Thyroid gland (tissue), 4 donors: ENCODE measurements at regions not wholly inside any gene's neighbourhood (a gene's known extent, or its start where the extent isn't known, plus 50 kb on each side); places are given as distances from the start of the nearest gene placed in this dataset.

Source experiments
- DNase-seq, 2 donors: peaks; one replicate each; pipeline ENCODE4 v3.0.0-alpha.2; 2019
- H3K27ac ChIP-seq, 3 donors: fragments of 200-600 bp; sonication (generic); 1 replicate in 2 of 3; 2 replicates in 1 of 3; pipeline ENCODE4 v1.5.1; 2016 to 2019; ENCODE audit warnings: mild to moderate bottlenecking in 1 of 3, moderate library complexity in 1 of 3
- H3K27me3 ChIP-seq: fragments of 200-600 bp; sonication (generic); one replicate; pipeline ENCODE4 v1.5.1; 2019
- H3K36me3 ChIP-seq, 2 donors: fragments of 200-600 bp; sonication (generic); one replicate each; pipeline ENCODE4 v1.5.1; 2016 to 2019
- H3K4me1 ChIP-seq, 2 donors: fragments of 200-600 bp; sonication (generic); one replicate each; pipeline ENCODE4 v1.5.1; 2017 to 2019
- H3K4me3 ChIP-seq, 3 donors: fragments of 200-600 bp; sonication (generic); replicated peaks in 1 of 3; 1 replicate in 2 of 3; 2 replicates in 1 of 3; pipeline ENCODE4 v1.5.1; 2016; ENCODE audit warnings: mild to moderate bottlenecking in 1 of 3
- H3K9me3 ChIP-seq: fragments of 200-600 bp; sonication (generic); one replicate; pipeline ENCODE4 v1.5.1; 2017
- POLR2A ChIP-seq, 2 donors: fragments of 450-650 bp; IDR thresholded peaks; one replicate each; pipeline ENCODE4 v1.6.1; 2017; ENCODE audit warnings: antibody characterized with exemption in 2 of 2, mild to moderate bottlenecking in 2 of 2, moderate library complexity in 1 of 2
- WGBS, 2 donors: methylation state at CpG; one replicate each; pipeline ENCODE4 v1.1.5; 2017; 5-methylcytosine and 5-hydroxymethylcytosine counted together
- intact Hi-C: fragments of 100-400 bp; cut with DNase I; formaldehyde crosslinking; loops from one replicate; pipeline ENCODE4 v1.15.1; 2023
- TF ChIP-seq, protein P1 (sequence below), 6 experiments: fragments of 200-600 bp in 3 of 6; fragments of 450-650 bp in 3 of 6; sonication (generic) in 3 of 6; IDR thresholded peaks; one replicate each; pipeline ENCODE4 v1.5.1; 2016 to 2019; ENCODE audit warnings: antibody characterized with exemption in 6 of 6, mild to moderate bottlenecking in 2 of 6, inconsistent platforms in 1 of 6, moderate library complexity in 1 of 6

DNA sequence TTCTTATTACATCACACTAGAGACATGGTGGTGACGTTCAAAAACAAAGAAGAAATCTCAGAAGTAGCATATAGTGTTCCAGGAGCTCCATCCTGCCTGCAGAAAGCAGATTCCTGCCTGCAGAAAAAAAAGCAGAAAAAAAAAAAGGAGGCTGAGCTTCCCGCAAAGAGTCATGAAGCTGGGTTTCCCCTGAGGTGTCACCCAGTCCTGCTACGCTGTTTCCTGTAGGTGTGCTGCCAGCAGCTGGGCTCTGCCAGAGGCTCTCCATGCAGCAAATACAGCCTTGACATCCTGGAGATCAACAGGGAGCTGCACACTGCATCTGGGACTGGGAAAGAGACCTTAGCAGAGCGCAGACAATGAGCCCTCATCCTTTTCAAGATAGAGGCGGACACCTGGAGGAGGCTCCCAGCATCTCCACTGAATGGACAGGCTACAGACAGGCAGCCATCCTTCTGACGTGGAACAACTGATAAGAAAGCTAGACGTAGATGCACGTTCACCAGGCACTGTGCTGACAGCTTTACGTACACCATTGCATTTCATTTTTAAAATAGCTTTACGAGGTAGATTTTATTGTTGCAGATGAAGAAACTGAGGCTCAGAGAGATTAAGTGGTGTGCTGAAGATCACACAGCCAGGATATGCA, 350.9 kb downstream of the FOXO1 start:
- Histone ChIP-seq H3K9me3 (no peaks in the 10 kb centered on the region), H3K36me3 (no peaks in the 10 kb centered on the region), H3K27ac (no peak overlapping the region), H3K4me1 (peaks cover 0 to 5% of the 10 kb centered on the region in 2 donors), H3K4me3 (no peak overlapping the region), H3K27me3 (no peaks in the 10 kb centered on the region)
- peak; percentile 8 to 9 for DNase-seq
- 81 to 89% methylated on average over 10 of the region's 10 CpGs for WGBS, 2 donors
- intact Hi-C loops = no loop called here
- TF ChIP-seq POLR2A (IDR thresholded peaks at IDR 0.05) = no peak
- TF ChIP-seq, protein P1, sequence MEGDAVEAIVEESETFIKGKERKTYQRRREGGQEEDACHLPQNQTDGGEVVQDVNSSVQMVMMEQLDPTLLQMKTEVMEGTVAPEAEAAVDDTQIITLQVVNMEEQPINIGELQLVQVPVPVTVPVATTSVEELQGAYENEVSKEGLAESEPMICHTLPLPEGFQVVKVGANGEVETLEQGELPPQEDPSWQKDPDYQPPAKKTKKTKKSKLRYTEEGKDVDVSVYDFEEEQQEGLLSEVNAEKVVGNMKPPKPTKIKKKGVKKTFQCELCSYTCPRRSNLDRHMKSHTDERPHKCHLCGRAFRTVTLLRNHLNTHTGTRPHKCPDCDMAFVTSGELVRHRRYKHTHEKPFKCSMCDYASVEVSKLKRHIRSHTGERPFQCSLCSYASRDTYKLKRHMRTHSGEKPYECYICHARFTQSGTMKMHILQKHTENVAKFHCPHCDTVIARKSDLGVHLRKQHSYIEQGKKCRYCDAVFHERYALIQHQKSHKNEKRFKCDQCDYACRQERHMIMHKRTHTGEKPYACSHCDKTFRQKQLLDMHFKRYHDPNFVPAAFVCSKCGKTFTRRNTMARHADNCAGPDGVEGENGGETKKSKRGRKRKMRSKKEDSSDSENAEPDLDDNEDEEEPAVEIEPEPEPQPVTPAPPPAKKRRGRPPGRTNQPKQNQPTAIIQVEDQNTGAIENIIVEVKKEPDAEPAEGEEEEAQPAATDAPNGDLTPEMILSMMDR (IDR thresholded peaks at IDR 0.05) = no peak

DNA sequence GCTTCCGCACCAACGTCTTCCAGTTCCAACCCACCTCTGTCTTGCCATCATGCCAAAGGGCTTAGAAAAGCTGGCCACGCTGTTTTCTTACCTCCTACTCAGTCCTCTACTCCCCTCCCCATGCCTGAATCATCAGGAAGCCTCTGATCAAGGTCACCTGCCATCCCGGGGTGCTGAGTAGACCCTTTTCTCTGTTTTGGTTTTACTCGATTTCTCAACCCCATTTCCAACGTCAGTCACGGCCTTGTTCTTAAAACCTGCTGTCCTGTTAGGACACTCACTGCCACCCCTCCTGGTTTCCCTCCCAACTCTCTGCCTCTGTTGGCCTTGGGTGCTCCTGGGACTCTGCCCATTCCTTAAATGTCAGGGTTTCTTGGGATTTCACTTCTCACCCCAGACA, 350.1 kb downstream of the FOXO1 start:
- no peak overlapping the region for H3K27ac ChIP-seq
- DNase-seq = no peak
- H3K36me3 ChIP-seq = no peaks in the 10 kb centered on the region
- no peak for TF ChIP-seq POLR2A (IDR thresholded peaks at IDR 0.05)
- TF ChIP-seq, protein P1 (IDR thresholded peaks at IDR 0.05) = no peak
- no peaks in the 10 kb centered on the region for H3K27me3 ChIP-seq
- 90 to 95% methylated on average over 7 of the region's 7 CpGs for WGBS, 2 donors
- peaks cover 0 to 5% of the 10 kb centered on the region in 2 donors for H3K4me1 ChIP-seq
- H3K9me3 ChIP-seq = no peaks in the 10 kb centered on the region
- no peak overlapping the region for H3K4me3 ChIP-seq
- intact Hi-C loops = no loop called here

DNA sequence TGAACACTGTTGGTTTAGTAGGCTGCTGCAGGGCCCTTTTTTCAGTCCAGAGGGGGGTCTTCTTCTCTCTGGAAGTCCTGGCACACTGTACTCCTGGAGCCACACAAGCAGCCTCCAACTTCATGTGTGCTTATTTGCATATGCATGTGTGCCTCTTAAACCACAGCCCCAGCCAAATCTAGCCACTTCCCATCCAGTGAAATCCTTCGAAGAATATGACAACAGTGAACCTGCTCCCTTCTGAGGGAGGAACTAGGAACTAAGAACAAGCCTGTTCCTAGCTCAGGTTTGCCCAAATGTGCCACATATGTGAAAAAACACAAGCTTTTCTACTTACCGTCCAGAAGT, 348.5 kb downstream of the FOXO1 start:
- TF ChIP-seq, protein P1 (IDR thresholded peaks at IDR 0.05) = no peak
- TF ChIP-seq POLR2A (IDR thresholded peaks at IDR 0.05) = no peak
- Histone ChIP-seq H3K27me3 (no peaks in the 10 kb centered on the region), H3K27ac (no peak overlapping the region), H3K36me3 (no peaks in the 10 kb centered on the region), H3K4me3 (no peak overlapping the region), H3K9me3 (no peaks in the 10 kb centered on the region), H3K4me1 (peaks cover 0 to 5% of the 10 kb centered on the region in 2 donors)
- intact Hi-C loops = no loop called here
- 73 to 87% methylated on average over 2 of the region's 2 CpGs for WGBS, 2 donors
- no peak for DNase-seq

DNA sequence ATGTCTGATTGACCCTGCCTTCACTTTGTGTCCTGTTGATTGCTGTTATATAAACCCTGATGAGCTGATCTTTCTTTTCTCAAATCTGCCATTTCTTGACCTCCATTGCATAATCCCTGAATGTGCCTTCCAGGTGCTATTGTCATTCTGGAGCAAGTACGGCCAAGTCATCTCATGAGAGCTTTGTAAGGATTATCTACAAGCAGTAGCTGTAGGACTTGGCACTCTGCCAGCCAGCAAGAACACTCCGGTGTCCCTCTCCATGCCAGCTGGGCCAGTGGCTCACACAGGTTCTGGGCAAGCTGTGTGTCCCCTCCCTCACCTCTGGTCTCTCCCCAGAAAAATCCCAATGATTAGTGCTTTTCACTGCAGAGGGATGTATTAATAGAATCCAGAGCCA, 348.1 kb downstream of the FOXO1 start:
- 35 to 53% methylated on average over 2 of the region's 2 CpGs for whole genome bisulfite sequencing, 2 donors
- no peaks in the 10 kb centered on the region for H3K36me3 ChIP-seq
- H3K4me3 ChIP-seq = no peak overlapping the region
- H3K4me1 ChIP-seq = peaks cover 0 to 5% of the 10 kb centered on the region in 2 donors
- H3K27me3 ChIP-seq = no peaks in the 10 kb centered on the region
- DNase-seq = peak; percentile 80 to 81
- no peak overlapping the region for H3K27ac ChIP-seq
- no peaks in the 10 kb centered on the region for H3K9me3 ChIP-seq
- no peak for TF ChIP-seq POLR2A (IDR thresholded peaks at IDR 0.05)
- intact Hi-C loops = no loop called here

DNA sequence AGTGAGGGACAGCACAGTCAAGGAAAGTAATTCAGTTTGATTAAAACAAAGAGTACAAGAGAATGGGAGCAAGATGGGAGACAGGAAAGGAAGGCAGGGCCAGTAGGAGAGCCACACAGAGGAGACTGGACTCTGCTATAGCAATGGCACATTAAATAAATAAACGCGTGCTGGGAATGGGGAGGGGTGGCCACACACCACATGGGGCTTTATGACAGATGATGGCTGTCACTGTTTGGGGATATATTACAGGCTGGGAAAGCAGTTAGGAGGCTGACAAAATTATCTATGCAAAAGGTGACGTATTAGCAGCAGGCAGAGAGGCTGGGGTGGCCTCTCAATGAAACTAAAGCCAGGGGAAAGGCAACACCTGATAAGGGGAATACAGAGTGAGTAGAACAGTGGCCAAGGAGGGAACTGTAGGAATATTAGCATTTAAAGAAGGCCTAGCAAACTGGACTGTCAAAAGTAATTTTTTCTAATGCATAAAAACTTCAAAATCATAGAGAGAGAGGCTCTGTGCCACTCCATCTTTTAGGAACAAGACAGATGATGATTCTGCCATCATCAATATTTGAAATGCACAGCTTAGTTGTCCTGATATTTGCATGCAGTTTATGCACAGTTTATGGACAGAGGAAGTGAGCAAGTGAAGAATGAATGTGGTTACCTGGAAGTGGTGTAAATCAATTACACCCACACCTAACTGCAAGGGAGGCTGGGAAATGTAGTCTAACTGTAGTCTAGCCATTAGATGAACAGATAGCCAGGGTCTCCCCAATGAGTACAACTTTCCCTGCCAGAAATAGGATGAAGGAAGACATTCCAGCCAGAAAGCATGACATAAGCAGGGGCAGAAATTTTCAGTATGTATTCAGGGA, 346.5 kb downstream of the FOXO1 start:
- Histone ChIP-seq H3K4me1 (peaks cover 0 to 5% of the 10 kb centered on the region in 2 donors), H3K36me3 (no peaks in the 10 kb centered on the region), H3K4me3 (no peak overlapping the region), H3K9me3 (no peaks in the 10 kb centered on the region), H3K27ac (no peak overlapping the region), H3K27me3 (no peaks in the 10 kb centered on the region)
- intact Hi-C loops = no loop called here
- WGBS, 2 donors = 56 to 76% methylated on average over 3 of the region's 3 CpGs
- no peak for DNase-seq
- TF ChIP-seq, protein P1 (IDR thresholded peaks at IDR 0.05) = no peak
- TF ChIP-seq POLR2A (IDR thresholded peaks at IDR 0.05) = no peak
